ENCODE measurements at regions not wholly inside any gene's neighbourhood (a gene's known extent, or its start where the extent isn't known, plus 50 kb on each side); places are given as distances from the start of the nearest gene placed in this dataset.
"Not testable (repeated sequence)": the region's sequence is repeated elsewhere in the genome, so short reads cannot be mapped to it uniquely, and the experiment has no call there.

- no peak for DNase-seq
Measured at GRCh38 chr2:34523958-34524514, 924.9 kb upstream of the FAM98A start.

DNA sequence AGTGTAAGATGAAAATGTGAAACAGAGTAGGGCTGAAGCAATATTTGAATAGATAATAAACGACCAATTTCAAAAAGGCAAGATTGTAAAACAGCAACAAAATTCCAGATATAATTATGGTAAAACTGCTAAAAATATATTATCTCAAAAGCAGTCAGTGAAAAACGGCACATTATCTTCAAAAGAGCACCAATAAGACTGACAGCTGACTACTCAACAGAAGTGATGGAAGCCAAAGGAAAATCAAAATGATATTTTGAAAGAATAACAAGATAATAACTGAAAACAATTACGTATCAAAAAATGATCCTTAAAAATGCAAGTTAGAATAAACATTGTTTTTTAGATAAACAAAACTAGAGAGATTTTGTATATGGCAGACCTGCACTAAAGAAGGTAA, 920.6 kb upstream of the FAM98A start:
- no peak for DNase-seq

DNA sequence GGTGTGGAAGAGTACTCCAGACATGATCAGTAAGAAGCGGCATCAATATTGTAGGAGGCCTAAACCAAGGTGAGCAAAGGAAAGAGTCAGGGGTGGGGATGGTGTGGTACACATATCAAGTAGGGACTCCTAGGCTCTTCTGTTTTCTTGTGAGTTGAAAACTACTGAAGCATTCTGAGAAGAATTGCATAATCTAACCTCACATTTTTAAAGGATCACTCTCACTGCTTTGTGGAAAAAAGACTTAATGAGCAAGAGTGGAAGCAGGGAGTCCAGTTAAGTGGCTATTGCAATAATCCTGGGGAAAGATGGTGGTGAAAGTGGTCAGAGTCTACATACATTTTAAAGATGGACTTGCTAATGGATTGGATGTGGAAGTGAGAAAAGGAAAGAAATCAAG, 899.5 kb upstream of the FAM98A start:
- DNase-seq, result no peak

DNA sequence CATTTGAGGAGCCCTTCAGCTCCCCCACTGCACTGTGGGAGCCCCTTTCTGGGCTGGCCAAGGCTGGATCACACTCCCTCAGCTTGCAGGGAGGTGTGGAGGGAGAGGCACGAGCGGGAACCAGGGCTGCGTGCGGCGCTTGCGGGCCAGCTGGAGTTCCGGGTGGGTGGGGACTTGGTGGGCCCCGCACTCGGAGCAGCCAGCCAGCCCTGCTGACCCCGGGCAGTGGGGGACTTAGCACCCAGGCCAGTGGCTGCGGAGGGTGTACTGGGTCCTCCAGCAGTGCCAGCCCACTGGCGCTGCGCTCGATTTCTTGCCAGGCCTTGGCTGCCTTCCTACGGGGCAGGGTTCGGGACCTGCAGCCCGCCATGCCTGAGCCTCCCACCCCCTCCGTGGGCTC, 895.1 kb upstream of the FAM98A start:
- not testable (repeated sequence) for DNase-seq

DNA sequence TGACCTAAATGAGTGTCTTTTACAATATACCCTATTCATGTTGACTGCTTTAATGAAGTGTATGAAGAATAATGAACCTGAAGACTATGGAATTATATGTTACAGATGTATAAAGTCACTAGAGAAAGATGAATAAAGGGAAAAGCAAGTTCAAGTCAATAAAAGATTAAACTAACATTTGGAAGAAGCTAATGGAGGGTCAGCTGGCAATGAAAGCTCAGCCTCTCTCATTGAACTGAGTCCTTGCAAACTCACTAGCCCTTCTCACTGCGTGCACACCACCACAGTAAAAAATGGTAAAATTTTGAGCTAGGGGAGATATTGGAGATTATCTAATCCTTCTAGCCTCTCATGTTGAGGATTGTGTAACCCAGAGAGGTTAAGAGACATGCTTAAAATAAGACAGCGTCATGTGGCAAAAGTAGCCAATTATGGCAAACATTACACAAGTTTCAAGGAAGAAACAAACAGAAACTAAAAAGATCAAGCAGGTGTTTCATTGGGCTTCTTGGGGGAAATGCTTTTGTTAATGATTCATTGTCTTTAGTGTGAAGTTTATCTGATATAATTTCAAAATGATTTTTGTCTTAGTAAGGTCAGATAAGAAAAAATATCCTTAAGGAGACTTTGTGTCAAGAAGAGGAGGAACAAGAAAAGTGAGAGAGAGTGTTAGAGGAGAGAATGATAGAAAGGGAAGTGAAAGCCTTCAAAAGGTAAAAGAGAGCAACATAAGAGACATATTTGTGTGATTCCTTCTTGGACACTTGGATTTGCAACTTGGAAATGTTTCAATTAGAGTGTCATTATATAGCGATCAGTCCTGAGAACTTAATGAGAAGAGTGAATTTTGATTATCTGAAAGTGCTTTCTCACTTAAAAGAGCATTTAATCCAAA, 893.7 kb upstream of the FAM98A start:
- DNase-seq, result no peak

GRCh38 chr2:34486965-34487364, 887.9 kb upstream of the FAM98A start:
- no peak for DNase-seq

DNA sequence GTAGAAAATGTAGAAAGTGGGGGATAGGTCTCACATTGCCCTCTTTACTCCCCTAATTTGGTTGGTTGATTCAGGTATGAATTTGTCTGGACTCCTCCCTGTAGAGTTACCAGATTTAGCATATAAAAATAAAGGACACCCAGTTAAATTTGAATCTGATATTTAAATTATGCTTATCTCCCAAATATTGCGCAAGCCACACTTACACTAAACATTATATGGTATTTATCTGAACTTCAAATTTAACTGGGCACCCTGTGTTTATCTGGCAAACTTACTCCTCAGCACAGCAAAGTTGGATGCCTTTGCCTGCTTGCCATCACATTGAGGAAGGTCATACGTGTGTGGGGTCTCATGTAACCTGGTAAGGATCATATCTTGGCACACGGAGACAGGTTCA, 882.4 kb upstream of the FAM98A start:
- no peak for DNase-seq

- DNase-seq, result no peak
Measured at GRCh38 chr2:34480366-34480765, 881.3 kb upstream of the FAM98A start.

- DNase-seq, result no peak
Measured at GRCh38 chr2:34475156-34475555, 876.1 kb upstream of the FAM98A start.

DNA sequence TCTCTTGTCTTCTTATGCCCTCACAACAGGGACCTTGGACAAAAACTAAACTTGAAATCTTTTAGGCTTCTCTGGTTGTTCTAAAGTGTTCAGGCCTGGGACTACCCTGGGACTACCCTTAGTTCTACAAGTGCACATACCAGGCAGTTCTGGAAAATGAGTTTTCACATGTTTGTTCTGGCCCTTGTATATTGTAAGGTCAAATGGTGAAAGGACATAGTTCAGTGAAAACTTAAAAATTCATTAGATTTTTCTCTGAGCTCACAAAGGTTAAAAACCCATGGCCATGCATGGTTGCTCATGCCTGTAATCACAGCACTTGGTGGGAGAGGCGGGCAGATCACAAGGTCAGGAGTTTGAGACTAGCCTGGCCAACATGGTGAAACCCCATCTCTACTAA, 875.5 kb upstream of the FAM98A start:
- no peak for DNase-seq

DNA sequence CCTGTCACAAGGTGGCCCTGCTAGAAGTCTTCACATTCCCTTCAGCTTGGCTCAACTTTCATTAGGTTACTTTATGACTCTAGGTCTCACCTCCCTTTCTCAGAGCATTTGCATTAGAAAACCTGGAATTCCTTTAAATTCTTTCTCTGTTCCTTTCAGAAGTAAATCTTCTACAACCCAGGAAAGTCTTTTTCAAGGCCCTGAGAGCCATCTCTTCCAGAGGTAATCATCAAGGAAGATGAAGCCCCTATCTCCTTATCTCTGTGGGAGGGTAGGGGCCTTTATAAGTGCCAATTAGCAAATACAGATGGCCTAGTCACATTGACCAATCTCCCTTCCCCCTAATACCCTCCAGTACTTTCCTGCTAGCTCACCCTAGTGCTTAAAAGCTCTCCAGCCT, 848.0 kb upstream of the FAM98A start:
- DNase-seq, result no peak

DNA sequence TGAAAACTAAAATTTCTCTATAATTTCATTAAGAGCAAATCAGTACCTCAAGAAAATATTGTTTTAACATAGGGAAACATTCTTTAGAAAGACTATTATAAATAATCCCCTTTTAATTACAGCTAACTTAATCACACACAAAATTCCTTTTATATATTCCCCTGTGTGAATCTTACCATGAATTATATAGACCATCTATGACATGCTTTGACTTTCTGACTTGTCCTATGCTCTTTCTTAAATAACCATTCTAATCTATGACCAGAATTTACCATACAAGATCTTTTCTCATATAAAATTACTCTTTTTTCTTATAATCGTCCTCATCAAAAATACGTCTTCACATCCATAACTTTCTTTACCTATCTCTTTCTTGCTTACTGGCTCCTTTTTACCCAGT, 824.2 kb upstream of the FAM98A start:
- no peak for DNase-seq

GRCh38 chr2:34419856-34420255, 820.8 kb upstream of the FAM98A start:
- DNase-seq, result no peak

- DNase-seq, result no peak
Measured at GRCh38 chr2:34416856-34417255, 817.8 kb upstream of the FAM98A start.

DNA sequence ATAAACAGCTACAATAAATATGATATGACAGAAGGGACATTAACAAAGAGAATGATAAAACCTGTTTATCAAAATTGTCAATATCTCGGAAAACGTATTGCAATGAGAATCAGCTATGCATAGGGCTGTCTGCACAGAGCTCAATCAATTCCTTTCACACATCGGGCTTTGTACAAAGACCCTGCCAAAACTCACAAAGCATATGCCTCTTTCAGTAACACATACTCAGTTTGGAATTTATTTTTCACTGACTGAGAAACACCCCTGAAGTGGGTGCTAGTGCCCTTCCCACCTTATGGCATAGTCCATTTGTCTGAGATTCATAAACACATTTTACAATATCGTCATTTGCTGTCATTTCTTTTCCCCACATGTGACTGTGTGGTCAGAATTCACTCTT, 815.8 kb upstream of the FAM98A start:
- no peak for DNase-seq

GRCh38 chr2:34408100-34408499, 809.0 kb upstream of the FAM98A start:
- no peak for DNase-seq

DNA sequence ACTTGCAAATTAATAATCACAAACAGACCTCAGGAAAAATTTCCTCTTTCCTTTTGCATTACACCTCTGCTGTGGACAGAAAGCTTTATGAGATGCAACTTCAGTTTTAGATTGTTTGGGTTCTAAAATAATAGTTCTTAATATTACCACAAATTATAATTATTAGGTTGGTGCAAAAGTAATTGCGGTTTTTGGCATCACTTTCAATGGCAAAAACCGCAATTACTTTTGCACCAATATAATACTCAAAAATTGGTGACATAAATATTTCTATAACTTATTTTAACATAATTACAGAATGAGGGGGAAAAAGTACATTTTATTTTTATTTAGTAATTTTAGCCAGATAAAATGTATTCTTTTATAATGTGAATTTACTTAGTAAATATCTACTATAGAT, 804.4 kb upstream of the FAM98A start:
- no peak for DNase-seq

GRCh38 chr2:34402376-34402775, 803.3 kb upstream of the FAM98A start:
- no peak for DNase-seq

DNA sequence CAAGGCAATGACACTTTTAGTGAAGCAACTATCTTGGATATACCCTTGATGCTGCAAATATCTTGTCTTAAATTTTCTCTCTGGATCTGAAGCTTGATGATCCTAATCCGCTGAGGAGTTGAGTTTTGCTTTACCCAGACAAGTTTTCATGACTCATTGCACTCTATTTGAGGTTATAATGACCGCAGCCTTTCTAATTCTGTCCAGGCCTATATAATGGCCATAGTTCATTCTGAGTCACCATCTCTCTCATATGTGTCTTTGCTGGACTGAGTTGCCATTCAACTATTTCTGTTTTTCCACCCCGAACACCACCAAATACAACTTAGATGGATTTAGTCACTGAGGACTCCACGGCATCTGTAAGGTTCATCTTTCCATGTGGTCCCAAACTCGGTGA, 802.1 kb upstream of the FAM98A start:
- DNase-seq, result no peak

DNA sequence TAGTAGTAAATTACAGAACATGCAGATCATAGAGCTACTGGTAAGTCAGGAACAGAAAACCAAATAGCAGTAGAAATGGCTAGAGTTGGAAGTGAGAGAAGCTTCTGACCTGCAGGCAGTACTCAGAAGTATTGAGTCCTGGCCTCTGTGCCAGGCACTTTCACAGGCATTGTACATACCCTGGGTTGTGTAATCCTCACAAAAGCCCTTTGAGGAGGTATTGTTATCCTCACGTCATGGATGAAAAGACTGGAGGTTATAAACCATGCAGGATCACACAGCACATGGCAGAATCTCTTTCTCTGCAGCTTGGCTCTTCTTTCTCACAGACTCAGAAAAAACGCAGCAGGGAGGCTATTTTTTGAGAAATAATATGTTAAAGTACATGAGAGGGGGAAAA, 789.3 kb upstream of the FAM98A start:
- DNase-seq, result no peak

DNA sequence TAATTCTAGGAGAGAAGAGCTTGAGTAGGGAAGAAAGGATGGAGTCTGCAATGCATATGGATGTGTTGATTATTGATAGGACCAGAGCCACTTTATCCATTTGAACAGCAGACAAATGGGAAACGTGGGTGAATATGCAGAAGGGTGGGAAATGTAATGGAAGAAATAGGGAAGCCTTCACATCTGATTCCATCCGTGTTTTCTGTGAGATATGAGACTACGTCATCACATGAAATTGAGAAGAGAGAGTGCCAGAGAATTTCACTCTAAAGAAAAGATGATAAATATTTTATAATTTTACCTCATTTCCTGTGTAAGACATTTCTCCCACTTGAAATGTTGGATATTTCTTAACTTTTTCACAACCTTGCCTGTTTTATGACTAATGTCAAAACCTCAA, 788.4 kb upstream of the FAM98A start:
- no peak for DNase-seq

DNA sequence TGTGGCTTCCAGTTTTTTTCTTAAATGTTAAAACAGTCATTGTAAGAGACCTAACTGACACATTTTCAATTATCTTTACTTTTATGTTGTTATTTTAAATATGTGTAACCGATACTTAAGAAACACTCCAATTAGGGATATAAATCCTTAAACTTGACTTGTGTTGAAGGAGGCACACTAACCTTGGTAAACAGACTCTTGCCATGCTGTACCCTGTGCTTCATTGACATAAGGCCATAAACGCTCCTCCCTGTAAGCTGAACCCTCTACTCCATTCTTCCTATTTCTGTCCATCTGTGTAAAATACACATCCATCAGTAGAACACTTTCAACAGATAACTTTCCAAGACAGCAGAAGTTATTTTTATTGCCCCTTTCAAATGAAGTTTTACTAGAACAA, 780.5 kb upstream of the FAM98A start:
- DNase-seq, result no peak

- no peak for DNase-seq
Measured at GRCh38 chr2:34373586-34374233, 774.6 kb upstream of the FAM98A start.

DNA sequence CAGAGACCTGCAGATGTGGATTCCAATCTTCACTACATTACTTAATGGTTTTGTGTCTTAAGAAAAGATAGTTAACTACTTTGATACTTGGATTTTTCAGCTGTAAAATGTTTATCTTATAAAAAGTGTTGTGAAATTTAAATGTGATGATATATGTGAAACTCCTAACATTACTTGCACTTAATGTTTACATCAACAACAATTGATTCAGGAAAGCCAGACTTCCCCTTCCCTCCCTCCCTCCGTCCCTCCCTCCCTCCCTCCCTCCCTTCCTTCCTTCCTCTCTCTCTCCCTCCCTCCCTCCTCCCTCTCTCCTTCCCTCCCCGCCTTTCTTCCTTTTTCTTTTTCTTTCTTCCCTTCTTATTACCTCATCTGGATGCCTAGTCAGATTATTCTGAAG, 773.9 kb upstream of the FAM98A start:
- no peak for DNase-seq

All from T-helper 9 cell (primary cell).